NCI-H1930 (cell line): ENCODE measurements at regions not wholly inside any gene's neighbourhood (a gene's known extent, or its start where the extent isn't known, plus 50 kb on each side); places are given as distances from the start of the nearest gene placed in this dataset.
"Not testable (repeated sequence)": the region's sequence is repeated elsewhere in the genome, so short reads cannot be mapped to it uniquely, and the experiment has no call there.

Experiments used
- DNase-seq, 2 experiments: peaks; one replicate each; lab custom pipeline; 2025; lab: John Stamatoyannopoulos, UW

- DNase-seq = no peak
Observed at GRCh38 chr12:71299541-71300376, 139.8 kb upstream of the LGR5 start.

GRCh38 chr12:71297930-71298329 is 140.1 kb upstream of the TSPAN8 start:
- no peak for DNase-seq

- no peak for DNase-seq
Observed at GRCh38 chr12:71295953-71296352, 138.2 kb upstream of the TSPAN8 start.

GRCh38 chr12:71291746-71292145 is 133.9 kb upstream of the TSPAN8 start:
- no peak for DNase-seq

GRCh38 chr12:71283883-71284282 is 126.1 kb upstream of the TSPAN8 start:
- DNase-seq = no peak

- no peak for DNase-seq
Observed at GRCh38 chr12:71282925-71283324, 125.1 kb upstream of the TSPAN8 start.

- no peak for DNase-seq
Observed at GRCh38 chr12:71282020-71282419, 124.2 kb upstream of the TSPAN8 start.

- no peak for DNase-seq
Observed at GRCh38 chr12:71281425-71281824, 123.6 kb upstream of the TSPAN8 start.

- DNase-seq = no peak
Observed at GRCh38 chr12:71277866-71278265, 120.1 kb upstream of the TSPAN8 start.

- no peak for DNase-seq
Observed at GRCh38 chr12:71276541-71276940, 118.7 kb upstream of the TSPAN8 start.

- DNase-seq = not testable (repeated sequence)
Observed at GRCh38 chr12:71270794-71271193, 113.0 kb upstream of the TSPAN8 start.

- DNase-seq = no peak
Observed at GRCh38 chr12:71270057-71270456, 112.3 kb upstream of the TSPAN8 start.

GRCh38 chr12:71269281-71269598 is 111.4 kb upstream of the TSPAN8 start:
- no peak for DNase-seq

GRCh38 chr12:71268598-71269280 is 110.9 kb upstream of the TSPAN8 start:
- no peak for DNase-seq

GRCh38 chr12:71266606-71267005 is 108.8 kb upstream of the TSPAN8 start:
- DNase-seq = no peak

GRCh38 chr12:71265731-71266130 is 107.9 kb upstream of the TSPAN8 start:
- DNase-seq = not testable (repeated sequence)

- DNase-seq = no peak
Observed at GRCh38 chr12:71262466-71262865, 104.7 kb upstream of the TSPAN8 start.

- DNase-seq = no peak
Observed at GRCh38 chr12:71252473-71252872, 94.7 kb upstream of the TSPAN8 start.

- DNase-seq = no peak
Observed at GRCh38 chr12:71250166-71250565, 92.4 kb upstream of the TSPAN8 start.

GRCh38 chr12:71243370-71243769 is 85.6 kb upstream of the TSPAN8 start:
- no peak for DNase-seq

GRCh38 chr12:71242511-71242910 is 84.7 kb upstream of the TSPAN8 start:
- no peak for DNase-seq

GRCh38 chr12:71240946-71241345 is 83.1 kb upstream of the TSPAN8 start:
- no peak for DNase-seq

- no peak for DNase-seq
Observed at GRCh38 chr12:71239731-71240130, 81.9 kb upstream of the TSPAN8 start.

- no peak for DNase-seq
Observed at GRCh38 chr12:71237128-71237527, 79.3 kb upstream of the TSPAN8 start.
